ENCODE measurements at regions not wholly inside any gene's neighbourhood (a gene's known extent, or its start where the extent isn't known, plus 50 kb on each side); places are given as distances from the start of the nearest gene placed in this dataset.

- TF ChIP-seq CTCF (IDR thresholded peaks at IDR 0.05 in 8 of 11, conservative IDR thresholded peaks at IDR 0.05 in 3 of 11), result no peak
- TF ChIP-seq POLR2AphosphoS5 (IDR thresholded peaks at IDR 0.05), result no peak
- no peak for TF ChIP-seq POLR2A (IDR thresholded peaks at IDR 0.05)
These were observed 569.8 kb upstream of the IGFBP7 start for GRCh38 chr4:57679969-57680368.

All from spleen (tissue), 7 donors.